Common myeloid progenitor, CD34-positive (primary cell): ENCODE measurements at regions not wholly inside any gene's neighbourhood (a gene's known extent, or its start where the extent isn't known, plus 50 kb on each side); places are given as distances from the start of the nearest gene placed in this dataset.
"Not testable (repeated sequence)": the region's sequence is repeated elsewhere in the genome, so short reads cannot be mapped to it uniquely, and the experiment has no call there.

Source experiments
- CTCF ChIA-PET: fragments of 350-600 bp; sonication (Branson Sonifier 250); formaldehyde crosslinking; loops from one replicate; lab custom pipeline; 2021; ENCODE audit warnings: antibody characterized with exemption; lab: Charles Lee
- POLR2A ChIA-PET: fragments of 350-600 bp; sonication (Branson Sonifier 250); formaldehyde crosslinking; loops from one replicate; lab custom pipeline; 2021; ENCODE audit warnings: antibody characterized with exemption; lab: Charles Lee
- DNase-seq, 3 donors: peaks; one replicate each; pipeline versions ENCODE4 v3.0.0 to v3.0.0-alpha.2; 2013
- H3K27ac ChIP-seq, 2 experiments: 1 replicate in 1 of 2; 2 replicates in 1 of 2; pipeline ENCODE4 v1.7.0; 2013; ENCODE audit warnings: inconsistent platforms in 2 of 2, low read length in 2 of 2, mild to moderate bottlenecking in 2 of 2, low read depth in 1 of 2, moderate library complexity in 1 of 2; ENCODE audit not compliant: severe bottlenecking in 2 of 2, insufficient read depth in 1 of 2, poor library complexity in 1 of 2
- H3K27me3 ChIP-seq, 5 experiments: replicated peaks in 2 of 5; 1 replicate in 3 of 5; 2 replicates in 2 of 5; pipeline versions ENCODE4 v1.6.1 to v1.7.0; 2013; ENCODE audit warnings: low read length in 4 of 5, mild to moderate bottlenecking in 2 of 5, moderate library complexity in 2 of 5, inconsistent platforms in 1 of 5; ENCODE audit not compliant: insufficient read depth in 5 of 5, control insufficient read depth in 4 of 5
- H3K36me3 ChIP-seq, 4 experiments: 1 replicate in 2 of 4; 2 replicates in 2 of 4; pipeline versions ENCODE4 v1.6.1 to v1.7.0; 2013; ENCODE audit warnings: low read length in 3 of 4, control low read depth in 1 of 4, mild to moderate bottlenecking in 1 of 4; ENCODE audit not compliant: control insufficient read depth in 4 of 4, insufficient read depth in 4 of 4
- H3K4me1 ChIP-seq, 4 experiments: 1 replicate in 3 of 4; 2 replicates in 1 of 4; pipeline versions ENCODE4 v1.6.1 to v1.7.1; 2013; ENCODE audit warnings: low read length in 3 of 4, mild to moderate bottlenecking in 3 of 4, control low read depth in 1 of 4, inconsistent platforms in 1 of 4, moderate library complexity in 1 of 4; ENCODE audit not compliant: control insufficient read depth in 4 of 4, insufficient read depth in 4 of 4; ENCODE audit errors: control extremely low read depth in 1 of 4
- H3K4me3 ChIP-seq, 7 experiments: 1 replicate in 4 of 7; 2 replicates in 3 of 7; pipeline versions ENCODE4 v1.5.1 to v1.7.0; 2013; ENCODE audit warnings: mild to moderate bottlenecking in 7 of 7, low read length in 6 of 7, moderate library complexity in 6 of 7, inconsistent platforms in 2 of 7, low read depth in 2 of 7, control low read depth in 1 of 7; ENCODE audit not compliant: insufficient read depth in 4 of 7, control insufficient read depth in 1 of 7; ENCODE audit errors: extremely low read depth in 1 of 7
- H3K9me3 ChIP-seq, 5 experiments: 1 replicate in 4 of 5; 2 replicates in 1 of 5; pipeline versions ENCODE4 v1.6.1 to v1.7.1; 2013; ENCODE audit warnings: low read length in 4 of 5, mild to moderate bottlenecking in 2 of 5, inconsistent platforms in 1 of 5, low read depth in 1 of 5, moderate library complexity in 1 of 5; ENCODE audit not compliant: control insufficient read depth in 4 of 5, insufficient read depth in 2 of 5; ENCODE audit errors: control extremely low read depth in 1 of 5
- WGBS: methylation state at CpG from one replicate; pipeline ENCODE4 v1.1.5; 2013; ENCODE audit not compliant: insufficient coverage; 5-methylcytosine and 5-hydroxymethylcytosine counted together

DNA sequence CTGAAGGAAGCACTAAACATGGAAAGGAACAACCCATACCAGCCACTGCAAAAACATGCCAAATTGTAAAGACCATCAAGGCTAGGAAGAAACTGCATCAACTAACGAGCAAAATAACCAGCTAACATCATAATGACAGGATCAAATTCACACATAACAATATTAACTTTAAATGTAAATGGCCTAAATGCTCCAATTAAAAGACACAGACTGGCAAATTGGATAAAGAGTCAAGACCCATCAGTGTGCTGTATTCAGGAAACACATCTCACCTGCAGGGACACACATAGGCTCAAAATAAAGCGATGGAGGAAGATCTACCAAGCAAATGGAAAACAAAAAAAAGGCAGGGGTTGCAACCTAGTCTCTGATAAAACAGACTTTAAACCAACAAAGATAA, 113.5 kb upstream of the DLG1 start:
- H3K9me3 ChIP-seq, H3K4me3 ChIP-seq, DNase-seq, CTCF ChIA-PET, H3K27me3 ChIP-seq, H3K4me1 ChIP-seq, POLR2A ChIA-PET, H3K36me3 ChIP-seq, H3K27ac ChIP-seq: not testable (repeated sequence)
- no CpG with 5 or more reads among the region's 2 CpGs for whole genome bisulfite sequencing

GRCh38 chr3:197410170-197410569, 111.8 kb upstream of the DLG1 start:
- POLR2A ChIA-PET, H3K27me3 ChIP-seq, H3K4me1 ChIP-seq, H3K9me3 ChIP-seq, H3K4me3 ChIP-seq, DNase-seq, CTCF ChIA-PET, H3K36me3 ChIP-seq, H3K27ac ChIP-seq: not testable (repeated sequence)
- 100% methylated on average over 6 of the region's 11 CpGs for WGBS

DNA sequence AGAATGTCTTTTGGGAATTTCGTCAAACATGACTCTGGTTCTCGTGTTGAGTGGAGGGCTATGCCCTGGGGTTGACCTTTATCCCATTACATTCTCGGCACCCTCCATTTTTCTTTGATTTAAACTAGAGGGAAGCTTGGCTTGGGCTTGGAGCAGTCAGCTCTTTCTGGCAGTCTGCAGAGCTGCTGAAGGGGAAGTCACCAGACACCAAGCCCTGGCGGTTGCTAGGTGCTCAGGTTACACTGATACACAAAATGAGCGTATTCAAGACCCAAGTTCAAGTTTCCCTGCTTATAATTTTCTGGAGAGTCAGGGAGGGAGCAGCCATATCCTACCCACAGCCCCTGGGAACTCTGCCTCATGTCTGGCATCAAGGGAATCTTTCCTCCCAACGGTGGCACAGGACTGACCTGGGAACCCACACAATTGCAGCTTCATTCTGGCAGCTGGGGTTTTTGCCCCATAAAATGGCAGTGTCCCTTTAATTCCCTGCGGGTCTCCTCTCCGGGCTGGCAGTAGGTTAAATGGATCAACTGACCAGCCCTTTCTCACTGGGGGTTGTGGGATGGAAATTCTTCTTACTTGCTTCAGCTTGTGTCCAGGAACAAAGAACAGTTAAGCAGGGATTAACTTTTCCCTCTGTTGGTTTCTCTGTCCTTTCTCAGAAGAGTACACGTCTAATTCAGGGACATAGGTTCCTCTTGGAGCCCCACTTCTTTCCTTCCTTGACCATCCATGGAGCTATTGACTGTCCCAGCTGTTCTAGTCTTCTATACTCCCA, 110.0 kb upstream of the DLG1 start:
- CTCF ChIA-PET: interaction anchor here (1.1 kb wide), 1 partner anchor 21 kb away, joined by 3 read pairs; no protein-coding TSS in a partner anchor

DNA sequence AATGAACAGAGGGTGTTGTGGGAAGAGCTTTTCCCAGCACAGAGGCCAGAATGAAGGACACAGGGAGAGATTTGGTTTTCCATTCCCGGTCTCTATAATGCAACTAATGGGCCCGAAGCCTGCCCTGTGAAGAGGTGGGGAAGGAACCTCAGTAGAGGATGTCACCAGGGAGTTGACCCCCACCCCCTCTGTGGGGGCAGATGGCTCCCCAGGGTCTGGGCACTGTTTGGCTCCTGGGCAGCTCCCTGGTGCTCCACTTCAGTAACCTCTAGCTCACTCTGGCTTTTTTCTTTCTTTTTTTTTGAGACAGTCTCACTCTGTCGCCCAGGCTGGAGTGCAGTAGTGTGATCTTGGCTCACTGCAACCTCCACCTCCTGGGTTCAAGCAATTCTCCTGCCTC, 109.1 kb upstream of the DLG1 start:
- WGBS: 60% methylated on average over 2 of the region's 3 CpGs
- ChIA-PET CTCF (interaction anchor here (1.1 kb wide), 1 partner anchor 22 kb away, joined by 3 read pairs; no protein-coding TSS in a partner anchor), POLR2A (no interaction called here)
- Histone ChIP-seq H3K4me3 (no peak overlapping the region), H3K4me1 (peaks cover 0 to 5% (median 2%) of the 10 kb centered on the region in 4 experiments), H3K27me3 (no peaks in the 10 kb centered on the region), H3K9me3 (peaks cover 0 to 10% (median 0%) of the 10 kb centered on the region in 5 experiments), H3K36me3 (no peaks in the 10 kb centered on the region), H3K27ac (no peak overlapping the region)
- DNase-seq: no peak

More for the DNA sequence above, 110.0 kb upstream of the DLG1 start:
- peaks cover 0 to 5% (median 2%) of the 10 kb centered on the region in 4 experiments for H3K4me1 ChIP-seq
- H3K27me3 ChIP-seq: no peaks in the 10 kb centered on the region
- H3K27ac ChIP-seq: no peak overlapping the region
- POLR2A ChIA-PET: no interaction called here
- H3K9me3 ChIP-seq: peaks cover 0 to 10% (median 0%) of the 10 kb centered on the region in 5 experiments
- H3K36me3 ChIP-seq: no peaks in the 10 kb centered on the region
- 86% methylated on average over 9 of the region's 9 CpGs for WGBS
- no peak overlapping the region for H3K4me3 ChIP-seq
- no peak for DNase-seq

DNA sequence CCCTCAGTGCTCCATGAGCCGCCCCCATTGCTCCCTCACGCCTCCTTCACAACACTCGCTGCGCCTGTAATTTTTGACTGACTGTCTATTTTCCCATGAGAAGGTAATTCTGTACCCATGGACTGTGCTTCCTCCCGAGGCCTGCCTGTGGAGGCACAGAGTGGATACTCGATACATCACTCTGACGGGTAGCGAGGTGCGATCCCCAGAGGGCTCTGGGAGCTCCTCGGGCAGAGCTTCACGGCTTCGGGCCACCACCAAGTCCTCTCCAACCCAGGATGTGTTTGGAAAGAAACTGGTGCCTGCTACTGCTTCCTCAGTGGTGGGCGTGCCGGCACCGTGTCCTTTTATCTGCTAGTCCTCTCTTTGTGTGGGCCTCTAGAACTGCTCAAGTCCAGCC, 108.6 kb upstream of the DLG1 start:
- Histone ChIP-seq H3K4me3 (no peak overlapping the region), H3K9me3 (peaks cover 0 to 10% (median 0%) of the 10 kb centered on the region in 5 experiments), H3K27ac (no peak overlapping the region), H3K4me1 (peaks cover 0 to 5% (median 2%) of the 10 kb centered on the region in 4 experiments), H3K27me3 (peaks cover 0 to under 1% (median 0%) of the 10 kb centered on the region in 5 experiments), H3K36me3 (no peaks in the 10 kb centered on the region)
- ChIA-PET POLR2A (no interaction called here), CTCF (no interaction called here)
- WGBS: 80% methylated on average over 15 of the region's 15 CpGs
- no peak for DNase-seq

- H3K4me3 ChIP-seq: no peak overlapping the region
- peak; percentile 34 to 70 (median 67) for DNase-seq
- POLR2A ChIA-PET: no interaction called here
- no peaks in the 10 kb centered on the region for H3K36me3 ChIP-seq
- WGBS: 38% methylated on average over 1 of the region's 7 CpGs
- no peak overlapping the region for H3K27ac ChIP-seq
- CTCF ChIA-PET: no interaction called here
- peaks cover 0 to 5% (median 2%) of the 10 kb centered on the region in 4 experiments for H3K4me1 ChIP-seq
- peaks cover 0 to 3% (median 0%) of the 10 kb centered on the region in 5 experiments for H3K27me3 ChIP-seq
- peaks cover 0 to 10% (median 0%) of the 10 kb centered on the region in 5 experiments for H3K9me3 ChIP-seq
Measured at GRCh38 chr3:197406266-197406665, 107.9 kb upstream of the DLG1 start.

GRCh38 chr3:197404754-197405153, 106.3 kb upstream of the DLG1 start:
- Histone ChIP-seq H3K9me3 (peaks cover 0 to 4% (median 0%) of the 10 kb centered on the region in 5 experiments), H3K36me3 (no peaks in the 10 kb centered on the region), H3K27ac (no peak overlapping the region), H3K4me1 (peaks cover 0 to 5% (median 2%) of the 10 kb centered on the region in 4 experiments), H3K4me3 (no peak overlapping the region), H3K27me3 (peaks cover 0 to 3% (median 0%) of the 10 kb centered on the region in 5 experiments)
- no peak for DNase-seq
- WGBS: 98% methylated on average over 6 of the region's 7 CpGs
- POLR2A ChIA-PET: no interaction called here
- CTCF ChIA-PET: no interaction called here
